ENCODE measurements at regions not wholly inside any gene's neighbourhood (a gene's known extent, or its start where the extent isn't known, plus 50 kb on each side); places are given as distances from the start of the nearest gene placed in this dataset.

GRCh38 chr11:81829976-81830375 lies 903.7 kb downstream of the FAM181B start:
- TF ChIP-seq, protein P1, sequence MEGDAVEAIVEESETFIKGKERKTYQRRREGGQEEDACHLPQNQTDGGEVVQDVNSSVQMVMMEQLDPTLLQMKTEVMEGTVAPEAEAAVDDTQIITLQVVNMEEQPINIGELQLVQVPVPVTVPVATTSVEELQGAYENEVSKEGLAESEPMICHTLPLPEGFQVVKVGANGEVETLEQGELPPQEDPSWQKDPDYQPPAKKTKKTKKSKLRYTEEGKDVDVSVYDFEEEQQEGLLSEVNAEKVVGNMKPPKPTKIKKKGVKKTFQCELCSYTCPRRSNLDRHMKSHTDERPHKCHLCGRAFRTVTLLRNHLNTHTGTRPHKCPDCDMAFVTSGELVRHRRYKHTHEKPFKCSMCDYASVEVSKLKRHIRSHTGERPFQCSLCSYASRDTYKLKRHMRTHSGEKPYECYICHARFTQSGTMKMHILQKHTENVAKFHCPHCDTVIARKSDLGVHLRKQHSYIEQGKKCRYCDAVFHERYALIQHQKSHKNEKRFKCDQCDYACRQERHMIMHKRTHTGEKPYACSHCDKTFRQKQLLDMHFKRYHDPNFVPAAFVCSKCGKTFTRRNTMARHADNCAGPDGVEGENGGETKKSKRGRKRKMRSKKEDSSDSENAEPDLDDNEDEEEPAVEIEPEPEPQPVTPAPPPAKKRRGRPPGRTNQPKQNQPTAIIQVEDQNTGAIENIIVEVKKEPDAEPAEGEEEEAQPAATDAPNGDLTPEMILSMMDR (conservative IDR thresholded peaks at IDR 0.05; ENCODE audit: low read depth, low read length), result no peak
- TF ChIP-seq EZH2 (IDR thresholded peaks at IDR 0.05; ENCODE audit: low read length, unreplicated experiment), result no peak
- TF ChIP-seq EZH2phosphoT487 (IDR thresholded peaks at IDR 0.05; ENCODE audit: borderline replicate concordance, low read length), result no peak

All from PC-3 (cell line).